HEK293T (cell line): ENCODE measurements at regions not wholly inside any gene's neighbourhood (a gene's known extent, or its start where the extent isn't known, plus 50 kb on each side); places are given as distances from the start of the nearest gene placed in this dataset.
"Not testable (repeated sequence)": the region's sequence is repeated elsewhere in the genome, so short reads cannot be mapped to it uniquely, and the experiment has no call there.

ENCODE experiments used
- CTCF ChIA-PET: fragments of 350-600 bp; formaldehyde crosslinking; extraction: SDS; loops from one replicate; lab custom pipeline; 2021; ENCODE audit warnings: antibody characterized with exemption, inconsistent platforms; lab: Yijun Ruan, JAX
- POLR2A ChIA-PET: fragments of 350-600 bp; formaldehyde crosslinking; extraction: SDS; loops from one replicate; lab custom pipeline; 2020; ENCODE audit warnings: antibody characterized with exemption, inconsistent platforms; lab: Yijun Ruan, JAX
- DNase-seq: peaks from one replicate; pipeline ENCODE4 v3.0.0; 2012; ENCODE audit warnings: mixed read lengths; ENCODE audit errors: extremely low spot score
- ARNT ChIP-seq: fragments of 450-650 bp; IDR thresholded peaks from 2 replicates; pipeline ENCODE4 v1.6.1; 2017; ENCODE audit warnings: mild to moderate bottlenecking
- BHLHE40 ChIP-seq: fragments of 450-650 bp; IDR thresholded peaks from 2 replicates; pipeline ENCODE4 v1.6.1; 2016; ENCODE audit warnings: mild to moderate bottlenecking, moderate library complexity, borderline replicate concordance
- CTBP1 ChIP-seq: fragments of 450-650 bp; IDR thresholded peaks from 2 replicates; pipeline ENCODE4 v1.6.1; 2016; ENCODE audit warnings: borderline replicate concordance
- ELF4 ChIP-seq: fragments of 450-650 bp; IDR thresholded peaks from 2 replicates; pipeline ENCODE4 v1.6.1; 2017; ENCODE audit warnings: antibody characterized with exemption
- FOXA1 ChIP-seq: fragments of 450-650 bp; IDR thresholded peaks from 2 replicates; pipeline ENCODE4 v1.6.1; 2016; ENCODE audit warnings: mild to moderate bottlenecking
- FOXK2 ChIP-seq: fragments of 450-650 bp; IDR thresholded peaks from 2 replicates; pipeline ENCODE4 v1.6.1; 2016; ENCODE audit warnings: mild to moderate bottlenecking
- FOXM1 ChIP-seq: fragments of 450-650 bp; IDR thresholded peaks from 2 replicates; pipeline ENCODE4 v1.6.1; 2017; ENCODE audit warnings: mild to moderate bottlenecking, borderline replicate concordance
- HDGF ChIP-seq: fragments of 450-650 bp; IDR thresholded peaks from 2 replicates; pipeline ENCODE4 v1.6.1; 2017; ENCODE audit warnings: antibody characterized with exemption, borderline replicate concordance
- L3MBTL2 ChIP-seq: fragments of 450-650 bp; conservative IDR thresholded peaks from 2 replicates; pipeline ENCODE4 v1.6.1; 2016; ENCODE audit warnings: mild to moderate bottlenecking
- LEF1 ChIP-seq: fragments of 450-650 bp; IDR thresholded peaks from 2 replicates; pipeline ENCODE4 v1.6.1; 2017; ENCODE audit warnings: mild to moderate bottlenecking, borderline replicate concordance
- NFRKB ChIP-seq: fragments of 450-650 bp; IDR thresholded peaks from 2 replicates; pipeline ENCODE4 v1.6.1; 2016; ENCODE audit warnings: mild to moderate bottlenecking, moderate library complexity
- SP1 ChIP-seq: fragments of 450-650 bp; IDR thresholded peaks from 2 replicates; pipeline ENCODE4 v1.6.1; 2017
- SUZ12 ChIP-seq: fragments of 450-650 bp; IDR thresholded peaks from 2 replicates; pipeline ENCODE4 v1.6.1; 2016; ENCODE audit warnings: mild to moderate bottlenecking
- TARDBP ChIP-seq: fragments of 450-650 bp; IDR thresholded peaks from 2 replicates; pipeline ENCODE4 v1.6.1; 2016
- ZNF384 ChIP-seq: fragments of 450-650 bp; IDR thresholded peaks from 2 replicates; pipeline ENCODE4 v1.6.1; 2016
- TF ChIP-seq, protein P1 (sequence below): fragments of 450-650 bp; IDR thresholded peaks from 2 replicates; pipeline ENCODE4 v1.6.1; 2016

DNA sequence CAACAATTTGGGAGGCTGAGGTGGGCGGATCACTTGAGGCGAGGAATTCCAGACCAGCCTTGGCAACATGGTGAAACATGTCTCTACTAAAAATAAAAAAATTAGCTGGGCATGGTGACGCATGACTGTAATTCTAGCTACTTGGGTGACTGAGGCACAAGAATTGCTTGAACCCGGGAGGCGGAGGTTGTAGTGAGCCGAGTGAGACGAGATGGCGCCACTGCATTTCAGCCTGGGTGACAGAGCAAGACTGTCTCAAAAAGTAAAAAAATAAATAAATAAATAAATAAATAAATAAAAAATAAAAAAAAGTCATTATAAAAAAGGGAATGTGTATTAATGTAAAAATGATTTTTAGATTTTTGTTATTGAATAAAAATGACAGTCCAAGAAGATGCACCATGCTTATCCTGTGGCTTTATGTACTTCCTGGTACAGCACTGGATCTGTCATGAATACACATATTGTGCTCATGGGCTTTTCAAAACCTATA is 658.8 kb upstream of the LRRN3 start:
- TF ChIP-seq SUZ12 (no peak), TARDBP (no peak), L3MBTL2 (no peak), FOXM1 (no peak), LEF1 (no peak), FOXK2 (no peak), FOXA1 (no peak)
- TF ChIP-seq, protein P1, sequence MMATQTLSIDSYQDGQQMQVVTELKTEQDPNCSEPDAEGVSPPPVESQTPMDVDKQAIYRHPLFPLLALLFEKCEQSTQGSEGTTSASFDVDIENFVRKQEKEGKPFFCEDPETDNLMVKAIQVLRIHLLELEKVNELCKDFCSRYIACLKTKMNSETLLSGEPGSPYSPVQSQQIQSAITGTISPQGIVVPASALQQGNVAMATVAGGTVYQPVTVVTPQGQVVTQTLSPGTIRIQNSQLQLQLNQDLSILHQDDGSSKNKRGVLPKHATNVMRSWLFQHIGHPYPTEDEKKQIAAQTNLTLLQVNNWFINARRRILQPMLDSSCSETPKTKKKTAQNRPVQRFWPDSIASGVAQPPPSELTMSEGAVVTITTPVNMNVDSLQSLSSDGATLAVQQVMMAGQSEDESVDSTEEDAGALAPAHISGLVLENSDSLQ = no peak
- no peak for DNase-seq
- POLR2A ChIA-PET = no interaction called here
- CTCF ChIA-PET = no interaction called here

DNA sequence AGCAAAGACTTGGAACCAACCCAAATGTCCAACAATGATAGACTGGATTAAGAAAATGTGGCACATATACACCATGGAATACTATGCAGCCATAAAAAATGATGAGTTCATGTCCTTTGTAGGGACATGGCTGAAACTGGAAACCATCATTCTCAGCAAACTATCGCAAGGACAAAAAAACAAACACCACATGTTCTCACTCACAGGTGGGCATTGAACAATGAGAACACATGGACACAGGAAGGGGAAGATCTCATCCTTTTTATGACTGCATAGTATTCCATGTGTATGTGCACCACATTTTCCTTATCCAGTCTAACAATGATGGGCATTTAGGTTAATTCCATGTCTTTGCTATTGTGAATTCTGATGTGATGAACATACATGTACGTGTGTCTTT is 652.0 kb upstream of the LRRN3 start:
- CTCF ChIA-PET, DNase-seq, POLR2A ChIA-PET: not testable (repeated sequence)

DNA sequence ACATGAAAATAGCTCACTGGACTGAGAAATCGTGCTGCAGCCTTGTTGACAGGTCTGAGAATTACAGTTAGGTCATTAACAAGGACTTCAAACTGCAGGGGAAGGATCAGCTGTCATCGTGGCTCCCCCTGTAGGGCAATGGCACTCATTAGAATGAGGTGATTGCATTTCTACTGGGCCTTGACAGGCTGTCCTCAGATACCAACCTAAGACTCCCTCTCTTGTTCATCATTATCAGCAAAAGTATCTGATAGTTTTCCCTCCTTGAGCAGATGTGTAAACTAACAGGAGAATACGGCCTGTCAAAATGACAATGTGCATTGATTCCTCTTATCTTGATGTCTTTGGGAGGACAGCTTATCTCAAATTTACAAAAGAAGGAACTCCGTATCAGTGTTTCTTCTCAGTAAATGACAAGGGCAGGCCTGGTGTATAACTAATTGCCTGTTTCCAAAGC is 648.5 kb upstream of the LRRN3 start:
- no peak for TF ChIP-seq BHLHE40
- TF ChIP-seq SUZ12 = no peak
- TF ChIP-seq ARNT = no peak
- TF ChIP-seq HDGF = no peak
- no peak for TF ChIP-seq L3MBTL2
- no peak for TF ChIP-seq FOXM1
- TF ChIP-seq, protein P1 = peak; percentile 46; the same call in 1 of the 2 replicates
- TF ChIP-seq TARDBP = no peak
- DNase-seq = peak; percentile 46
- ChIA-PET POLR2A (no interaction called here), CTCF (interaction anchor here (0.6 kb wide), 1 partner anchor 204 kb away, joined by 3 read pairs; no protein-coding TSS in a partner anchor)

DNA sequence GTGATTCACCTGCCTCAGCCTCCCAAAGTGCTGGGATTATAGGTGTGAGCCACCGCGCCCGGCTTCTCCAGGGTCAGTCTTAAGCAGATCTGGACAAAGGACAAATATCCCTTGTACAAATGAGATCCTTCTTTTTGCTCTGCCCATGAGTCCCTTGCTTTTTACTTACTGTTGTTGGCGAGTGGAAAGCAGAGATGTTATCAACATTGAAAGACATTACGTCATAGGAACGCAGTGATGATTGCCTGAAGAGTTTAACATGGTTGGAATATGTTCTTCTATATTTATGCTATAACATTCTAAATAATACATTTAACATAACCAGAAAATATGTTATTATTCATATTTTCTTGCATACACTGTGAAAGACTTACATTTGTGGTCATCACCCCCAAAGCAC is 644.3 kb upstream of the LRRN3 start:
- no peak for DNase-seq
- CTCF ChIA-PET = no interaction called here
- POLR2A ChIA-PET = no interaction called here
- TF ChIP-seq BHLHE40 (no peak), NFRKB (no peak), SUZ12 (no peak), FOXA1 (no peak), CTBP1 (no peak)

DNA sequence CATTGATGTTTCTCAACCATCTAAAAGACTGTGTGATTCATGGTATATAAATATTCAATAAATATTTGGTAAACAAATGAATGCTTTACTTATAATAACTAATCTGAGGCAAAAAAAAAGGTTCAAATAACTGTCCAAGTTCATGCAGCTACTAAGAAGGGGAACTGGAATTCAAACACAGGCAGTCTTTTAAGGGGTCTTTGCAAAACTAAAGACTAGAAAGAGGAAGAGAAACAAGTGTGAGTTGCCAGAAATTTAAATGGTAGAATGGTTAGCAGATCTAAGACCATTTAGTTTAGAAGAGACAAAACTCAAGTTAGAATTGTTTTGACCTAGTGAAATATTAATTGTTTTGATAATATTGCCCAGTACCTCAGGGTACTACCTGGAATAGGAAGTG is 642.0 kb upstream of the LRRN3 start:
- CTCF ChIA-PET = no interaction called here
- no peak for DNase-seq
- no peak for TF ChIP-seq TARDBP
- no peak for TF ChIP-seq SUZ12
- POLR2A ChIA-PET = no interaction called here

DNA sequence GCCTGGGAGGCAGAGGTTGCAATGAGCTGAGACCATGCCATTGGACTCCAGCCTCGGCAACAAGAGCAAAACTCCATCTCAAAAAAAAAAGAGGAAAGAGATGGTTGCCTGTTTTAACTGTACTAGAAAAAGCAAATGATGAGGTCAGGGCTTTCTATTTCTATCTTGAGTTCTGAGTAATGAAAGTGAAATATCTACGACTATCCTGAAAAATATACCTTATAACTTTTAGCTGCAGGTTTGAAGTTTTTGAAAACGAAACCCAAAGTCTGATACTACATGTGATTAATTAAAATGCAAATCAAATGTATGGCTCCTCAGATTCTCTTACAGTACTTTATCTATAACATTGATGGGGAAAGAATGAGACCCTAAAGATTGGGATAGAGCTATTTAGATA is 636.2 kb upstream of the LRRN3 start:
- CTCF ChIA-PET = no interaction called here
- TF ChIP-seq ARNT (no peak), BHLHE40 (no peak), FOXK2 (no peak), TARDBP (no peak), ZNF384 (no peak), LEF1 (no peak), L3MBTL2 (no peak)
- DNase-seq = no peak
- POLR2A ChIA-PET = no interaction called here

DNA sequence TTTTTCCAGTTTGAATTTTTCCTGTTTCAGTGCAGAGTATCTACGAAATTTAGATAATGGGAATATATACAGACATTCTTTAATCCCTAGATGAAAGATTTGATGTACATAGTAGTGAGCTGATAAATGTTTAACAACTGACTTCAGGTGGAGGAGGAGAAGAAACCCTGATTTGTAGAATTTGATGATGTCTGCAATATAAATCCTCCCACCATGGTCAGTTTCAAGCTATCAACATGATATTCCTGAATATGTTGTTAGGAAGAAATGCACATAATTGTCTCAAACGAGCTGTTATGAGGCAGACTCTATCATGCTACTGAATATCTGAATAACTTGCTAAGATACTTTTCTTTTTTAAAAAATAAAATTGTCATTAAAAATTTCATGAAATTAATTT is 629.3 kb upstream of the LRRN3 start:
- CTCF ChIA-PET = no interaction called here
- POLR2A ChIA-PET = no interaction called here
- no peak for DNase-seq
- TF ChIP-seq, protein P1 = no peak
- TF ChIP-seq ARNT = no peak
- no peak for TF ChIP-seq SUZ12
- no peak for TF ChIP-seq CTBP1
- no peak for TF ChIP-seq BHLHE40
- TF ChIP-seq ZNF384 = no peak
- TF ChIP-seq ELF4 = no peak
- no peak for TF ChIP-seq TARDBP
- no peak for TF ChIP-seq FOXK2
- TF ChIP-seq HDGF = no peak
- no peak for TF ChIP-seq NFRKB
- no peak for TF ChIP-seq LEF1
- no peak for TF ChIP-seq L3MBTL2

DNA sequence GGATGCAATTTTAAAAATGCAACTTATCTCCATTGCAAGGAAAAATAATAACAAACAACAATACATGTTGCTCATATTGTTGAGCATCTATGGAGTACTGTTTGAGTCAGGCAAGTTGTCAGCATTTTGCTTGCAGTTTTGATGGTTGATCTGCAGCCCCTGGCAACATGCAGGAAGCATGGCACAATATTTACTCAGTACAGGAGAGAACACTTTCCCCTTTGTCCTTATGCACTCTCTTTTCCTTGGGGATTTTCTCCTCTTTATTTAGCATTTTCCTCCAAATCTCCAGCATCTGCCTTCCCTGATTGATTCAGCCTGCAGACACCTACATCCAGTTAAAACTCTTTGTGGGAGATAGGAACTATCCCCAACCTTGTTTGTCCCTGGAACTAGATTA is 620.5 kb upstream of the LRRN3 start:
- DNase-seq = no peak
- TF ChIP-seq, protein P1 = no peak
- no peak for TF ChIP-seq L3MBTL2
- no peak for TF ChIP-seq SP1
- no peak for TF ChIP-seq ELF4
- TF ChIP-seq CTBP1 = no peak
- no peak for TF ChIP-seq LEF1
- TF ChIP-seq FOXM1 = no peak
- TF ChIP-seq NFRKB = no peak
- no peak for TF ChIP-seq ZNF384
- no peak for TF ChIP-seq FOXA1
- TF ChIP-seq SUZ12 = no peak
- TF ChIP-seq TARDBP = no peak
- TF ChIP-seq HDGF = no peak
- no peak for TF ChIP-seq ARNT
- TF ChIP-seq BHLHE40 = no peak
- POLR2A ChIA-PET = no interaction called here
- CTCF ChIA-PET = no interaction called here

DNA sequence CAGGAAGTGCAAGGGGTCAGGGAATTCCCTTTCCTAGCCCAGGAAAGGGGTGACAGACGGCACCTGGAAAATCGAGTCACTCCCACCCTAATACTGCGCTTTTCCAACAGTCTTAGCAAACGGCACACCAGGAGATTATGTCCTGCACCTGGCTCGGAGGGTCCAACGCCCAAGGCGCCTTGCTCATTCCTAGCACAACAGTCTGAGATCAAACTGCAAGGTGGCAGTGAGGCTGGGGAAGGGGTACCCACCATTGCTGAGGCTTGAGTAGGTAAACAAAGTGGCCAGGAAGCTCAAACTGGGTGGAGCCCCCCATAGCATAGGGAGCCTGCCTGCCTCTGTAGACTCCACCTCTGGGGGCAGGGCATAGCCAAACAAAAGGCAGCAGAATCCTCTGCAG is 618.5 kb upstream of the LRRN3 start:
- CTCF ChIA-PET, POLR2A ChIA-PET, DNase-seq: not testable (repeated sequence)
